Fibroblast of lung (primary cell): ENCODE measurements at regions not wholly inside any gene's neighbourhood (a gene's known extent, or its start where the extent isn't known, plus 50 kb on each side); places are given as distances from the start of the nearest gene placed in this dataset.

Experiments
- DNase-seq, 2 donors: peaks; one replicate each; pipeline versions ENCODE4 v3.0.0 to v3.0.0-alpha.2; 2010; ENCODE audit warnings: low read depth in 2 of 2
- H2AFZ ChIP-seq: 2 replicates; pipeline ENCODE4 v1.5.1; 2012; ENCODE audit warnings: low read length, control low read depth, inconsistent platforms
- H3K27ac ChIP-seq: 2 replicates; pipeline ENCODE4 v1.5.1; 2011; ENCODE audit warnings: low read length, control low read depth; ENCODE audit not compliant: insufficient read depth
- H3K27me3 ChIP-seq: 2 replicates; pipeline ENCODE4 v1.5.1; 2011; ENCODE audit warnings: mild to moderate bottlenecking, low read length; ENCODE audit not compliant: control insufficient read depth, insufficient read depth
- H3K36me3 ChIP-seq: 2 replicates; pipeline ENCODE4 v1.5.1; 2011; ENCODE audit warnings: low read length; ENCODE audit not compliant: control insufficient read depth, insufficient read depth
- H3K4me1 ChIP-seq: 2 replicates; pipeline ENCODE4 v1.5.1; 2011; ENCODE audit warnings: low read length; ENCODE audit not compliant: control insufficient read depth, insufficient read depth; ENCODE audit errors: extremely low read depth
- H3K4me2 ChIP-seq: 2 replicates; pipeline ENCODE4 v1.5.1; 2011; ENCODE audit warnings: low read length, control low read depth; ENCODE audit not compliant: insufficient read depth; ENCODE audit errors: extremely low read depth
- H3K4me3 ChIP-seq, 4 experiments: fragments of 200-600 bp in 1 of 4; sonication (generic) in 1 of 4; replicated peaks in 1 of 4; 2 replicates each; pipeline ENCODE4 v1.5.1; 2011 to 2016; ENCODE audit warnings: low read length in 4 of 4, low read depth in 3 of 4, mild to moderate bottlenecking in 3 of 4, control low read depth in 2 of 4, inconsistent platforms in 1 of 4, mixed read lengths in 1 of 4; ENCODE audit not compliant: insufficient read depth in 1 of 4; ENCODE audit errors: control extremely low read depth in 1 of 4
- H3K79me2 ChIP-seq: 2 replicates; pipeline ENCODE4 v1.5.1; 2012; ENCODE audit warnings: mild to moderate bottlenecking, low read length, inconsistent platforms; ENCODE audit not compliant: control insufficient read depth, insufficient read depth
- H3K9ac ChIP-seq: 2 replicates; pipeline ENCODE4 v1.5.1; 2011; ENCODE audit warnings: mild to moderate bottlenecking, low read length, control low read depth; ENCODE audit not compliant: insufficient read depth
- H3K9me3 ChIP-seq: 2 replicates; pipeline ENCODE4 v1.5.1; 2012; ENCODE audit warnings: low read depth, low read length; ENCODE audit not compliant: control insufficient read depth, insufficient read depth
- H4K20me1 ChIP-seq: 2 replicates; pipeline ENCODE4 v1.5.1; 2011; ENCODE audit warnings: low read length; ENCODE audit not compliant: control insufficient read depth, insufficient read depth; ENCODE audit errors: extremely low read depth
- EZH2 ChIP-seq: IDR thresholded peaks from 2 replicates; pipeline ENCODE4 v1.5.1; 2012; ENCODE audit warnings: low read length, control low read depth, mild to moderate bottlenecking; ENCODE audit errors: missing control alignments
- TF ChIP-seq, protein P1 (sequence below), 2 donors: IDR thresholded peaks in 1 of 2; conservative IDR thresholded peaks in 1 of 2; 1 replicate in 1 of 2; 2 replicates in 1 of 2; pipeline ENCODE4 v1.5.1; 2011 to 2012; ENCODE audit warnings: low read length in 2 of 2, control low read depth in 1 of 2, inconsistent platforms in 1 of 2, low read depth in 1 of 2, mild to moderate bottlenecking in 1 of 2

DNA sequence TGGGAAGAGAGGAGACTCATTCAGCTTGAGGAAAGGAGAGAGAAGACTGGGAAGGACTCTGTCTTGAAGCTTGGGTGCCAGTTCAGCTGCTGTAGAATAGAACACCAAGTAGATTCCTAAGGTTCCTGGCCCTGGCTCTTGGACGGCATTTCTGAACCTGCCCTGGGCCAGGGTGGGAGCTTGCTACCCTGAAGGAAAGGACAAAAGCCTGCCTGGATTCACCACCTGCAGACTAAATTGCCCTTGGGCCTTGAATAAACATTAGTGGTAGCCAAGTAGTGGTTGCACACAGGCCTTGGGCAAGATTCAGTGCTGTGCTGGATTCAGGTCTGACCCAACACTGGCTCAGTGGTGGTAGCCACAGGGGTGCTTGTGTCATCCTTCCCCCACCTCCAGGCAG, 588.4 kb upstream of the AMOT start:
- Histone ChIP-seq H3K79me2 (no peaks in the 10 kb centered on the region), H3K4me1 (no peaks in the 10 kb centered on the region), H3K27me3 (no peaks in the 10 kb centered on the region), H3K9me3 (no peaks in the 10 kb centered on the region), H3K36me3 (no peaks in the 10 kb centered on the region), H3K27ac (no peak overlapping the region), H3K4me2 (no peak overlapping the region), H2AFZ (no peak overlapping the region), H4K20me1 (no peaks in the 10 kb centered on the region), H3K4me3 (no peak overlapping the region), H3K9ac (no peak overlapping the region)
- no peak for DNase-seq
- TF ChIP-seq, protein P1, sequence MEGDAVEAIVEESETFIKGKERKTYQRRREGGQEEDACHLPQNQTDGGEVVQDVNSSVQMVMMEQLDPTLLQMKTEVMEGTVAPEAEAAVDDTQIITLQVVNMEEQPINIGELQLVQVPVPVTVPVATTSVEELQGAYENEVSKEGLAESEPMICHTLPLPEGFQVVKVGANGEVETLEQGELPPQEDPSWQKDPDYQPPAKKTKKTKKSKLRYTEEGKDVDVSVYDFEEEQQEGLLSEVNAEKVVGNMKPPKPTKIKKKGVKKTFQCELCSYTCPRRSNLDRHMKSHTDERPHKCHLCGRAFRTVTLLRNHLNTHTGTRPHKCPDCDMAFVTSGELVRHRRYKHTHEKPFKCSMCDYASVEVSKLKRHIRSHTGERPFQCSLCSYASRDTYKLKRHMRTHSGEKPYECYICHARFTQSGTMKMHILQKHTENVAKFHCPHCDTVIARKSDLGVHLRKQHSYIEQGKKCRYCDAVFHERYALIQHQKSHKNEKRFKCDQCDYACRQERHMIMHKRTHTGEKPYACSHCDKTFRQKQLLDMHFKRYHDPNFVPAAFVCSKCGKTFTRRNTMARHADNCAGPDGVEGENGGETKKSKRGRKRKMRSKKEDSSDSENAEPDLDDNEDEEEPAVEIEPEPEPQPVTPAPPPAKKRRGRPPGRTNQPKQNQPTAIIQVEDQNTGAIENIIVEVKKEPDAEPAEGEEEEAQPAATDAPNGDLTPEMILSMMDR (conservative IDR thresholded peaks at IDR 0.05 in 1 of 2, IDR thresholded peaks at IDR 0.05 in 1 of 2; ENCODE audit: low read depth in 1 of 2, low read length in 2 of 2), result no peak
- TF ChIP-seq EZH2, result no peak

DNA sequence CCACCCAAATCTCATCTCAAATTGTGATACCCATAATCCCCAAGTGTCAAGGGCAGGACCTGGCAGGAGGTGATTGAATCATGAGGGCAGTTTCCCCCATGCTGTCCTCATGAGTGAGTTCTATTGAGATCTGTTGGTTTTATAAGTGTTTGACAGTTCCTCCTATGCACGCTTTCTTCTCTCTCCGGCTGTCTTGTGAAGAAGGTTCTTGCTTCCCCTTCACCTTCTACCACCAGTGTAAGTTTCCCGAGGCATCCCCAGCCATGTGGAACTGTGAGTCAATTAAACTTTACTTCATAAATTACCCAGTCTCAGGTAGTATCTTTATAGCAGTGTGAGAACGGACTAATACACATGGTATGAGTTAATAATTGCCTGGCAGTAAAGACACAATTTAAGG, 581.7 kb upstream of the AMOT start:
- Histone ChIP-seq H4K20me1 (no peaks in the 10 kb centered on the region), H2AFZ (no peak overlapping the region), H3K4me2 (no peak overlapping the region), H3K36me3 (no peaks in the 10 kb centered on the region), H3K4me1 (no peaks in the 10 kb centered on the region), H3K27ac (no peak overlapping the region), H3K4me3 (no peak overlapping the region), H3K9me3 (no peaks in the 10 kb centered on the region), H3K27me3 (no peaks in the 10 kb centered on the region), H3K9ac (no peak overlapping the region), H3K79me2 (no peaks in the 10 kb centered on the region)
- no peak for DNase-seq
- TF ChIP-seq EZH2, result no peak
- TF ChIP-seq, protein P1 (conservative IDR thresholded peaks at IDR 0.05 in 1 of 2, IDR thresholded peaks at IDR 0.05 in 1 of 2; ENCODE audit: low read depth in 1 of 2, low read length in 2 of 2), result no peak

DNA sequence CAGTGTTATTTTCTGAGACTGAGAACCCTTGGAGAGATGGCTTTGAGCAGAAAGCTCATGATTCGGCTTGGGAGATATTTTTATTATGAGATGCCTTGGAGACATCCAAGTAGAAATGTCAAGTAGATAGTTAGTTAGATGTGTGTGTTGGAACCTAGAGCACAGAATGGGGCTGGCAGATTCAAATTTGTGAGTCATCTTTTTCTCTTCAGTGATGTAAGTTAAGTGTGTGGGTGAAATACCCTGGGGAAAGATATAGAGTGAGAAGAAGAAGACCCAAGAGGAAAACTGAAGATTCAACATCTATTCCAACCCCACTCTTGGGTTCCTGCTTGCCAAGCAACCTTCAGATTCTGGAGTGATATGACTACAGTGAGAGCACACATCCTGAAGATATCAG, 580.8 kb upstream of the AMOT start:
- Histone ChIP-seq H3K36me3 (no peaks in the 10 kb centered on the region), H3K27me3 (no peaks in the 10 kb centered on the region), H3K4me3 (no peak overlapping the region), H3K9ac (no peak overlapping the region), H3K27ac (no peak overlapping the region), H4K20me1 (no peaks in the 10 kb centered on the region), H2AFZ (no peak overlapping the region), H3K79me2 (no peaks in the 10 kb centered on the region), H3K9me3 (no peaks in the 10 kb centered on the region), H3K4me2 (no peak overlapping the region), H3K4me1 (no peaks in the 10 kb centered on the region)
- no peak for DNase-seq
- no peak for TF ChIP-seq EZH2
- TF ChIP-seq, protein P1 (conservative IDR thresholded peaks at IDR 0.05 in 1 of 2, IDR thresholded peaks at IDR 0.05 in 1 of 2; ENCODE audit: low read depth in 1 of 2, low read length in 2 of 2), result no peak
